Right lobe of liver (tissue), 4 donors: ENCODE measurements at regions not wholly inside any gene's neighbourhood (a gene's known extent, or its start where the extent isn't known, plus 50 kb on each side); places are given as distances from the start of the nearest gene placed in this dataset.

ENCODE experiments used
- POLR2A ChIP-seq: fragments of 450-650 bp; IDR thresholded peaks from one replicate; pipeline ENCODE4 v1.6.1; 2017; ENCODE audit warnings: antibody characterized with exemption, mild to moderate bottlenecking
- TF ChIP-seq, protein P1 (sequence below), 4 donors: fragments of 200-600 bp in 3 of 4; fragments of 450-650 bp in 1 of 4; IDR thresholded peaks; one replicate each; pipeline versions ENCODE4 v1.5.1 to v1.8.0; 2016 to 2022; ENCODE audit warnings: antibody characterized with exemption in 4 of 4, mild to moderate bottlenecking in 2 of 4
- donor health status: DM: no; HTN: no; CAD: no.
- donor health status: DM: no; HTN: no; CAD: no.
- donor health status: DM: no; HTN: yes; CAD: no.

DNA sequence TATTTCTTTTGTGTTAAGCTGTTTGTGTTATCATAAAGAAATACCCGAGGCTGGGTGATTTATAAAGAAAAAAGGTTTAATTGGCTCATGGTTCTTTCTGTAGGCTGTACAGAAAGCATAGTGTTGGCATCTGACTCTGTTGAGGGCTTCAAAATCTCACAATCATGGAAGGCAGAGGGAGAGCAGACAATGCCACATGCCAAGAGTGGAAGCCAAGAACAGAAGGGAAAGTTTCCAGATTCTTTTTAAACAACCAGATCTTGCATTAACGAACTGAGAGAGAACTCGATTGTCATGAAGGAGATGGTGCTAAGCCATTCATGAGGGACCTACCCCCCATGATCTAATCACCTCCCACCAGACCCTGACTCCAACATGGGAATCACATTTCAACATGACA, 290.1 kb downstream of the BMP2 start:
- TF ChIP-seq, protein P1, sequence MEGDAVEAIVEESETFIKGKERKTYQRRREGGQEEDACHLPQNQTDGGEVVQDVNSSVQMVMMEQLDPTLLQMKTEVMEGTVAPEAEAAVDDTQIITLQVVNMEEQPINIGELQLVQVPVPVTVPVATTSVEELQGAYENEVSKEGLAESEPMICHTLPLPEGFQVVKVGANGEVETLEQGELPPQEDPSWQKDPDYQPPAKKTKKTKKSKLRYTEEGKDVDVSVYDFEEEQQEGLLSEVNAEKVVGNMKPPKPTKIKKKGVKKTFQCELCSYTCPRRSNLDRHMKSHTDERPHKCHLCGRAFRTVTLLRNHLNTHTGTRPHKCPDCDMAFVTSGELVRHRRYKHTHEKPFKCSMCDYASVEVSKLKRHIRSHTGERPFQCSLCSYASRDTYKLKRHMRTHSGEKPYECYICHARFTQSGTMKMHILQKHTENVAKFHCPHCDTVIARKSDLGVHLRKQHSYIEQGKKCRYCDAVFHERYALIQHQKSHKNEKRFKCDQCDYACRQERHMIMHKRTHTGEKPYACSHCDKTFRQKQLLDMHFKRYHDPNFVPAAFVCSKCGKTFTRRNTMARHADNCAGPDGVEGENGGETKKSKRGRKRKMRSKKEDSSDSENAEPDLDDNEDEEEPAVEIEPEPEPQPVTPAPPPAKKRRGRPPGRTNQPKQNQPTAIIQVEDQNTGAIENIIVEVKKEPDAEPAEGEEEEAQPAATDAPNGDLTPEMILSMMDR (IDR thresholded peaks at IDR 0.05), result no peak
- TF ChIP-seq POLR2A, result no peak
